ENCODE measurements at regions not wholly inside any gene's neighbourhood (a gene's known extent, or its start where the extent isn't known, plus 50 kb on each side); places are given as distances from the start of the nearest gene placed in this dataset.

DNA sequence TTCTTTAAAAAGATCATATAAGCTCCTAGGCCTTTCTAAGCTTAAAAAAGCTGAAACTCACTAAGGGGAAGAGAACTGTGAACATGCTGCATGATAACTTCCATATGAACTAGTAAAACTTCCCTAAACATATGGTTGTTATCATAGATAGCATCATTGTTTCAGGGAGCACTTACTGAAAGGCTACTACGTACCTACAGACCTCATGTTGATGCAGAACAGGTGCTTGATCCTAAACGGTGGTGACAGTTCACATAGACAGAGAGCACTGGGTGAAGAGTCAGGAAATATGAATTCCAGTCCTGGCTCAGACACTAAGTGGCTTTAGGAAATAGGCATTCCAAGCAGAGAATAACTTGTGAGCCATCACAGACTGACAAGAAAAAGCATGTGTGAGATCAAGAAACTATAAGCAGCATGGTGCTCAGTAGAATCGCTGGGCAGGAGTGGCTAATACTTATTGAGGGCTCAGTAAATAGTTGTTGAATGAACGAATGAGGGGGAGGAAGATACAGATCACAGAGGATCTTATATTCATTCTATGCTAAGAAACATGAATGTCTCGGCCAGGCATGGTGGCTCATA is 78.4 kb upstream of the NUDT4 start:
- no peak for TF ChIP-seq STAT1 (IDR thresholded peaks at IDR 0.05; ENCODE audit: unreplicated experiment)
- TF ChIP-seq, protein P1, sequence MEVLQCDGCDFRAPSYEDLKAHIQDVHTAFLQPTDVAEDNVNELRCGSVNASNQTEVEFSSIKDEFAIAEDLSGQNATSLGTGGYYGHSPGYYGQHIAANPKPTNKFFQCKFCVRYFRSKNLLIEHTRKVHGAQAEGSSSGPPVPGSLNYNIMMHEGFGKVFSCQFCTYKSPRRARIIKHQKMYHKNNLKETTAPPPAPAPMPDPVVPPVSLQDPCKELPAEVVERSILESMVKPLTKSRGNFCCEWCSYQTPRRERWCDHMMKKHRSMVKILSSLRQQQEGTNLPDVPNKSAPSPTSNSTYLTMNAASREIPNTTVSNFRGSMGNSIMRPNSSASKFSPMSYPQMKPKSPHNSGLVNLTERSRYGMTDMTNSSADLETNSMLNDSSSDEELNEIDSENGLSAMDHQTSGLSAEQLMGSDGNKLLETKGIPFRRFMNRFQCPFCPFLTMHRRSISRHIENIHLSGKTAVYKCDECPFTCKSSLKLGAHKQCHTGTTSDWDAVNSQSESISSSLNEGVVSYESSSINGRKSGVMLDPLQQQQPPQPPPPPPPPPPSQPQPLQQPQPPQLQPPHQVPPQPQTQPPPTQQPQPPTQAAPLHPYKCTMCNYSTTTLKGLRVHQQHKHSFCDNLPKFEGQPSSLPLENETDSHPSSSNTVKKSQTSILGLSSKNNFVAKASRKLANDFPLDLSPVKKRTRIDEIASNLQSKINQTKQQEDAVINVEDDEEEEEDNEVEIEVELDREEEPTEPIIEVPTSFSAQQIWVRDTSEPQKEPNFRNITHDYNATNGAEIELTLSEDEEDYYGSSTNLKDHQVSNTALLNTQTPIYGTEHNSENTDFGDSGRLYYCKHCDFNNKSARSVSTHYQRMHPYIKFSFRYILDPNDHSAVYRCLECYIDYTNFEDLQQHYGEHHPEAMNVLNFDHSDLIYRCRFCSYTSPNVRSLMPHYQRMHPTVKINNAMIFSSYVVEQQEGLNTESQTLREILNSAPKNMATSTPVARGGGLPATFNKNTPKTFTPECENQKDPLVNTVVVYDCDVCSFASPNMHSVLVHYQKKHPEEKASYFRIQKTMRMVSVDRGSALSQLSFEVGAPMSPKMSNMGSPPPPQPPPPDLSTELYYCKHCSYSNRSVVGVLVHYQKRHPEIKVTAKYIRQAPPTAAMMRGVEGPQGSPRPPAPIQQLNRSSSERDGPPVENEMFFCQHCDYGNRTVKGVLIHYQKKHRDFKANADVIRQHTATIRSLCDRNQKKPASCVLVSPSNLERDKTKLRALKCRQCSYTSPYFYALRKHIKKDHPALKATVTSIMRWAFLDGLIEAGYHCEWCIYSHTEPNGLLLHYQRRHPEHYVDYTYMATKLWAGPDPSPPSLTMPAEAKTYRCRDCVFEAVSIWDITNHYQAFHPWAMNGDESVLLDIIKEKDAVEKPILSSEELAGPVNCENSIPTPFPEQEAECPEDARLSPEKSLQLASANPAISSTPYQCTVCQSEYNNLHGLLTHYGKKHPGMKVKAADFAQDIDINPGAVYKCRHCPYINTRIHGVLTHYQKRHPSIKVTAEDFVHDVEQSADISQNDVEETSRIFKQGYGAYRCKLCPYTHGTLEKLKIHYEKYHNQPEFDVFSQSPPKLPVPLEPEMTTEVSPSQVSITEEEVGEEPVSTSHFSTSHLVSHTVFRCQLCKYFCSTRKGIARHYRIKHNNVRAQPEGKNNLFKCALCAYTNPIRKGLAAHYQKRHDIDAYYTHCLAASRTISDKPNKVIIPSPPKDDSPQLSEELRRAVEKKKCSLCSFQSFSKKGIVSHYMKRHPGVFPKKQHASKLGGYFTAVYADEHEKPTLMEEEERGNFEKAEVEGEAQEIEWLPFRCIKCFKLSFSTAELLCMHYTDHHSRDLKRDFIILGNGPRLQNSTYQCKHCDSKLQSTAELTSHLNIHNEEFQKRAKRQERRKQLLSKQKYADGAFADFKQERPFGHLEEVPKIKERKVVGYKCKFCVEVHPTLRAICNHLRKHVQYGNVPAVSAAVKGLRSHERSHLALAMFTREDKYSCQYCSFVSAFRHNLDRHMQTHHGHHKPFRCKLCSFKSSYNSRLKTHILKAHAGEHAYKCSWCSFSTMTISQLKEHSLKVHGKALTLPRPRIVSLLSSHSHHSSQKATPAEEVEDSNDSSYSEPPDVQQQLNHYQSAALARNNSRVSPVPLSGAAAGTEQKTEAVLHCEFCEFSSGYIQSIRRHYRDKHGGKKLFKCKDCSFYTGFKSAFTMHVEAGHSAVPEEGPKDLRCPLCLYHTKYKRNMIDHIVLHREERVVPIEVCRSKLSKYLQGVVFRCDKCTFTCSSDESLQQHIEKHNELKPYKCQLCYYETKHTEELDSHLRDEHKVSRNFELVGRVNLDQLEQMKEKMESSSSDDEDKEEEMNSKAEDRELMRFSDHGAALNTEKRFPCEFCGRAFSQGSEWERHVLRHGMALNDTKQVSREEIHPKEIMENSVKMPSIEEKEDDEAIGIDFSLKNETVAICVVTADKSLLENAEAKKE (CRISPR knock-in tag; IDR thresholded peaks at IDR 0.05): no peak
- TF ChIP-seq, protein P2, sequence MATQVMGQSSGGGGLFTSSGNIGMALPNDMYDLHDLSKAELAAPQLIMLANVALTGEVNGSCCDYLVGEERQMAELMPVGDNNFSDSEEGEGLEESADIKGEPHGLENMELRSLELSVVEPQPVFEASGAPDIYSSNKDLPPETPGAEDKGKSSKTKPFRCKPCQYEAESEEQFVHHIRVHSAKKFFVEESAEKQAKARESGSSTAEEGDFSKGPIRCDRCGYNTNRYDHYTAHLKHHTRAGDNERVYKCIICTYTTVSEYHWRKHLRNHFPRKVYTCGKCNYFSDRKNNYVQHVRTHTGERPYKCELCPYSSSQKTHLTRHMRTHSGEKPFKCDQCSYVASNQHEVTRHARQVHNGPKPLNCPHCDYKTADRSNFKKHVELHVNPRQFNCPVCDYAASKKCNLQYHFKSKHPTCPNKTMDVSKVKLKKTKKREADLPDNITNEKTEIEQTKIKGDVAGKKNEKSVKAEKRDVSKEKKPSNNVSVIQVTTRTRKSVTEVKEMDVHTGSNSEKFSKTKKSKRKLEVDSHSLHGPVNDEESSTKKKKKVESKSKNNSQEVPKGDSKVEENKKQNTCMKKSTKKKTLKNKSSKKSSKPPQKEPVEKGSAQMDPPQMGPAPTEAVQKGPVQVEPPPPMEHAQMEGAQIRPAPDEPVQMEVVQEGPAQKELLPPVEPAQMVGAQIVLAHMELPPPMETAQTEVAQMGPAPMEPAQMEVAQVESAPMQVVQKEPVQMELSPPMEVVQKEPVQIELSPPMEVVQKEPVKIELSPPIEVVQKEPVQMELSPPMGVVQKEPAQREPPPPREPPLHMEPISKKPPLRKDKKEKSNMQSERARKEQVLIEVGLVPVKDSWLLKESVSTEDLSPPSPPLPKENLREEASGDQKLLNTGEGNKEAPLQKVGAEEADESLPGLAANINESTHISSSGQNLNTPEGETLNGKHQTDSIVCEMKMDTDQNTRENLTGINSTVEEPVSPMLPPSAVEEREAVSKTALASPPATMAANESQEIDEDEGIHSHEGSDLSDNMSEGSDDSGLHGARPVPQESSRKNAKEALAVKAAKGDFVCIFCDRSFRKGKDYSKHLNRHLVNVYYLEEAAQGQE (IDR thresholded peaks at IDR 0.05; ENCODE audit: unreplicated experiment): no peak
- TF ChIP-seq EZH2phosphoT487 (IDR thresholded peaks at IDR 0.05; ENCODE audit: unreplicated experiment): no peak
- TF ChIP-seq JUNB (IDR thresholded peaks at IDR 0.05; ENCODE audit: unreplicated experiment): no peak
- TF ChIP-seq, protein P3, sequence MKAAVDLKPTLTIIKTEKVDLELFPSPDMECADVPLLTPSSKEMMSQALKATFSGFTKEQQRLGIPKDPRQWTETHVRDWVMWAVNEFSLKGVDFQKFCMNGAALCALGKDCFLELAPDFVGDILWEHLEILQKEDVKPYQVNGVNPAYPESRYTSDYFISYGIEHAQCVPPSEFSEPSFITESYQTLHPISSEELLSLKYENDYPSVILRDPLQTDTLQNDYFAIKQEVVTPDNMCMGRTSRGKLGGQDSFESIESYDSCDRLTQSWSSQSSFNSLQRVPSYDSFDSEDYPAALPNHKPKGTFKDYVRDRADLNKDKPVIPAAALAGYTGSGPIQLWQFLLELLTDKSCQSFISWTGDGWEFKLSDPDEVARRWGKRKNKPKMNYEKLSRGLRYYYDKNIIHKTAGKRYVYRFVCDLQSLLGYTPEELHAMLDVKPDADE (IDR thresholded peaks at IDR 0.05): no peak
- TF ChIP-seq CREB1 (CRISPR knock-in tag; IDR thresholded peaks at IDR 0.05; ENCODE audit: low read depth): no peak
- TF ChIP-seq ZNF114 (CRISPR knock-in tag; IDR thresholded peaks at IDR 0.05): no peak
- TF ChIP-seq ZNF331 (CRISPR knock-in tag; IDR thresholded peaks at IDR 0.05; ENCODE audit: low read depth): no peak
- TF ChIP-seq NANOG (IDR thresholded peaks at IDR 0.05; ENCODE audit: borderline replicate concordance): no peak
- TF ChIP-seq, protein P4, sequence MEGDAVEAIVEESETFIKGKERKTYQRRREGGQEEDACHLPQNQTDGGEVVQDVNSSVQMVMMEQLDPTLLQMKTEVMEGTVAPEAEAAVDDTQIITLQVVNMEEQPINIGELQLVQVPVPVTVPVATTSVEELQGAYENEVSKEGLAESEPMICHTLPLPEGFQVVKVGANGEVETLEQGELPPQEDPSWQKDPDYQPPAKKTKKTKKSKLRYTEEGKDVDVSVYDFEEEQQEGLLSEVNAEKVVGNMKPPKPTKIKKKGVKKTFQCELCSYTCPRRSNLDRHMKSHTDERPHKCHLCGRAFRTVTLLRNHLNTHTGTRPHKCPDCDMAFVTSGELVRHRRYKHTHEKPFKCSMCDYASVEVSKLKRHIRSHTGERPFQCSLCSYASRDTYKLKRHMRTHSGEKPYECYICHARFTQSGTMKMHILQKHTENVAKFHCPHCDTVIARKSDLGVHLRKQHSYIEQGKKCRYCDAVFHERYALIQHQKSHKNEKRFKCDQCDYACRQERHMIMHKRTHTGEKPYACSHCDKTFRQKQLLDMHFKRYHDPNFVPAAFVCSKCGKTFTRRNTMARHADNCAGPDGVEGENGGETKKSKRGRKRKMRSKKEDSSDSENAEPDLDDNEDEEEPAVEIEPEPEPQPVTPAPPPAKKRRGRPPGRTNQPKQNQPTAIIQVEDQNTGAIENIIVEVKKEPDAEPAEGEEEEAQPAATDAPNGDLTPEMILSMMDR (conservative IDR thresholded peaks at IDR 0.05; ENCODE audit: low read depth in 2 of 2): no peak
- TF ChIP-seq POLR2AphosphoS5 (IDR thresholded peaks at IDR 0.05; ENCODE audit: low read depth): no peak
- TF ChIP-seq EZH2 (IDR thresholded peaks at IDR 0.05; ENCODE audit: low read depth, unreplicated experiment): no peak
- H3K27ac ChIP-seq (ENCODE audit: low read depth): no peak overlapping the region

More for the DNA sequence above, 78.4 kb upstream of the NUDT4 start:
- DNase-seq (ENCODE audit: low spot score): no peak
- no peaks in the 10 kb centered on the region for H3K36me3 ChIP-seq (ENCODE audit: insufficient read depth)
- H3K27me3 Mint-ChIP-seq (ENCODE audit: insufficient read depth, low read depth, poor library complexity): peaks cover 2% of the 10 kb centered on the region
- H2AFZ ChIP-seq: no peak overlapping the region
- no peaks in the 10 kb centered on the region for H4K20me1 ChIP-seq (replicated peaks; ENCODE audit: insufficient read depth)
- no peaks in the 10 kb centered on the region for H3K9me2 ChIP-seq (ENCODE audit: insufficient read depth)
- no peaks in the 10 kb centered on the region for H3K9me3 Mint-ChIP-seq
- peaks cover 4% of the 10 kb centered on the region; the same call in 1 of the 3 replicates for H3K4me1 Mint-ChIP-seq
- H3K4me1 ChIP-seq (ENCODE audit: insufficient read depth): no peaks in the 10 kb centered on the region
- H3F3A ChIP-seq (replicated peaks; ENCODE audit: low read depth): no peaks in the 10 kb centered on the region
- no peak overlapping the region for H3K4me3 Mint-ChIP-seq
- no peaks in the 10 kb centered on the region for H3K79me2 ChIP-seq (replicated peaks; ENCODE audit: insufficient read depth)
- no peak overlapping the region for H3K4me3 ChIP-seq
- no peak overlapping the region for H3K27ac Mint-ChIP-seq
- H3K36me3 Mint-ChIP-seq (ENCODE audit: low read depth): no peaks in the 10 kb centered on the region
- no peaks in the 10 kb centered on the region for H3K27me3 ChIP-seq (ENCODE audit: insufficient read depth)
- ATAC-seq: no peak
- no peak overlapping the region for H3K4me2 ChIP-seq
